BJ (cell line): ENCODE measurements at regions not wholly inside any gene's neighbourhood (a gene's known extent, or its start where the extent isn't known, plus 50 kb on each side); places are given as distances from the start of the nearest gene placed in this dataset.
"Not testable (repeated sequence)": the region's sequence is repeated elsewhere in the genome, so short reads cannot be mapped to it uniquely, and the experiment has no call there.

Experiments used
- CTCF ChIA-PET: fragments of 350-600 bp; formaldehyde crosslinking; extraction: SDS; loops from one replicate; lab custom pipeline; 2021; ENCODE audit warnings: antibody characterized with exemption, inconsistent platforms; lab: Yijun Ruan, JAX
- POLR2A ChIA-PET: fragments of 300-600 bp; sonication (Branson Sonifier 250); formaldehyde crosslinking; extraction: SDS; loops from one replicate; lab custom pipeline; 2021; ENCODE audit warnings: antibody characterized with exemption; lab: Charles Lee
- DNase-seq: peaks from one replicate; pipeline ENCODE4 v3.0.0-alpha.2; 2011; ENCODE audit warnings: low read depth
- H3K27me3 ChIP-seq: 2 replicates; pipeline ENCODE4 v1.6.0; 2011; ENCODE audit warnings: low read length; ENCODE audit not compliant: control insufficient read depth, insufficient read depth
- H3K36me3 ChIP-seq: 2 replicates; pipeline ENCODE4 v1.5.1; 2011; ENCODE audit warnings: low read length; ENCODE audit not compliant: control insufficient read depth, insufficient read depth
- H3K4me3 ChIP-seq: 2 replicates; pipeline ENCODE4 v1.5.1; 2011; ENCODE audit warnings: low read depth, mild to moderate bottlenecking, control low read depth, low read length
- CTCF ChIP-seq: IDR thresholded peaks from 2 replicates; pipeline ENCODE4 v1.5.1; 2011; ENCODE audit warnings: low read depth, mild to moderate bottlenecking, control low read depth, inconsistent platforms, low read length, moderate library complexity; ENCODE audit not compliant: insufficient read depth

- ChIA-PET CTCF (no interaction called here), POLR2A (no interaction called here)
- Histone ChIP-seq H3K4me3 (no peak overlapping the region), H3K36me3 (no peaks in the 10 kb centered on the region), H3K27me3 (no peaks in the 10 kb centered on the region; the same call in 1 of the 2 replicates)
- DNase-seq: no peak
- no peak for TF ChIP-seq CTCF
Measured at GRCh38 chr3:39721076-39721475, 88.3 kb upstream of the MYRIP start.

- no peak for DNase-seq
- ChIA-PET POLR2A (no interaction called here), CTCF (interaction anchor here (0.7 to 5.1 kb wide), 3 partner anchors 385 to 455 kb away, joined by 3 to 37 read pairs (median 3); no protein-coding TSS in a partner anchor)
- H3K36me3 ChIP-seq: no peaks in the 10 kb centered on the region
- no peaks in the 10 kb centered on the region; the same call in 1 of the 2 replicates for H3K27me3 ChIP-seq
- no peak overlapping the region for H3K4me3 ChIP-seq
- no peak for TF ChIP-seq CTCF
Measured at GRCh38 chr3:39724233-39724846, 85.1 kb upstream of the MYRIP start.

DNA sequence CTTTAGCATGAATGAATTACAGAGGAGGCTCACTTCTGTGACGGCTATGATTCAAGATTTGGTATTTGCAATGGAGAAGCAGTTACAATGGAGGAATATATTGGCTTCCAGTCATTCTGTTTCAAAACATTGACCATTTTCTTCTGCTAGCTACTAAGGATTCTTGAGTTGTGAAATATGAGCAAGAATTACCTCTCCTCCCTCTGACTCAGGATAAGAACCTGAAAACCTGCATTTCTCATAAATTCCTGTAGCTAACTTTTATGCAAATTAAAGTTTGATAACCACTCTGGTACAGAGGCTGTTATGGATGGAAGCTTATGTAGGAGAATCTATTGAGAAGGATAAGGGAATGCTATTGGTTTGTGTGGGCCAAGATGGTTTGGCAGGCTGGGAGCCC lies 84.1 kb upstream of the MYRIP start:
- no peaks in the 10 kb centered on the region; the same call in 1 of the 2 replicates for H3K27me3 ChIP-seq
- no peaks in the 10 kb centered on the region for H3K36me3 ChIP-seq
- no peak overlapping the region for H3K4me3 ChIP-seq
- no peak for DNase-seq
- ChIA-PET POLR2A (no interaction called here), CTCF (interaction anchor here (1.6 to 5.1 kb wide), 2 partner anchors 27 to 454 kb away, joined by 4 to 37 read pairs; no protein-coding TSS in a partner anchor)
- no peak for TF ChIP-seq CTCF

DNA sequence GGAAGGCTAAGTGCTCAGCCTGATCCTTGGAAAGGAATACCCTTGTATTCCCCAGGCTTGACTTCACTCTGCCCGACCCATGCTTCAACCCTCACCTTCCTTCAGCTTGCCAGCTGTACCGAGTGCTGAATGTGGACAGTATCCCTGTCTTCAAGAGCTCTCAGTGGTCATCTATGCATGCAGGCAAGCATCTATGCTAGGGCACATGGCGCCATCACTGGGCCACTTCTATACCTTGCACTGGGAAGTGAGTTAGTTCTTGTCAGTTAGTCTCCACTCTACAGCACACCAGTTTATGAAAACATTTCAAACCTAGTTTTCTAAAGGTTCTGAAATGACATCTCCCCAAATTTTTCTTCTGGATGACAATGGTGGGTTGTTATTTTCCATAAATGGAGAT lies 82.0 kb upstream of the MYRIP start:
- CTCF ChIA-PET: interaction anchor here (0.6 kb wide), 1 partner anchor 8 kb away, joined by 3 read pairs; no protein-coding TSS in a partner anchor

GRCh38 chr3:39733804-39734203 lies 75.6 kb upstream of the MYRIP start:
- no peak for TF ChIP-seq CTCF
- ChIA-PET POLR2A (no interaction called here), CTCF (no interaction called here)
- no peak for DNase-seq
- H3K27me3 ChIP-seq: no peaks in the 10 kb centered on the region
- H3K4me3 ChIP-seq: no peak overlapping the region
- H3K36me3 ChIP-seq: no peaks in the 10 kb centered on the region

More for the DNA sequence above, 82.0 kb upstream of the MYRIP start:
- no peak for DNase-seq
- Histone ChIP-seq H3K27me3 (no peaks in the 10 kb centered on the region; the same call in 1 of the 2 replicates), H3K36me3 (no peaks in the 10 kb centered on the region), H3K4me3 (no peak overlapping the region)
- POLR2A ChIA-PET: no interaction called here
- no peak for TF ChIP-seq CTCF

DNA sequence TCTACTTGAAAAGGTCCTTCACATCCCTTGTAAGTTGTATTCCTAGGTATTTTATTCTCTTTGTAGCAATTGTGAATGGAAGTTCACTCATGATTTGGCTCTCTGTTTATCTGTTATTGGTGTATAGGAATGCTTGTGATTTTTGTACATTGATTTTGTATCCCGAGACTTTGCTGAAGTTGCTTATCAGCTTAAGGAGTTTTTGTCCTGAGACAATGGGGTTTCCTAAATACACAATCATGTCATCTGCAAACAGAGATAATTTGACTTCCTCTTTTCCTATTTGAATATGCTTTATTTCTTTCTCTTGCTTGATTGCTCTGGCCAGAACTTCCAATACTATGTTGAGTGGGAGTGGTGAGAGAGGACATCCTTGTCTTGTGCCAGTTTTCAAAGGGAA lies 69.8 kb upstream of the MYRIP start:
- H3K4me3 ChIP-seq, POLR2A ChIA-PET, H3K27me3 ChIP-seq, DNase-seq, H3K36me3 ChIP-seq: not testable (repeated sequence)
- CTCF ChIA-PET: interaction anchor here (1.2 kb wide), 1 partner anchor 10 kb away, joined by 3 read pairs; no protein-coding TSS in a partner anchor
